ENCODE measurements at regions not wholly inside any gene's neighbourhood (a gene's known extent, or its start where the extent isn't known, plus 50 kb on each side); places are given as distances from the start of the nearest gene placed in this dataset.

GRCh38 chr5:5795074-5795771 lies 372.7 kb downstream of the ICE1 start:
- H3K36me3 Mint-ChIP-seq (ENCODE audit: insufficient read depth, unreplicated experiment) = no peaks in the 10 kb centered on the region
- peaks cover 8% of the 10 kb centered on the region for H3K9me3 Mint-ChIP-seq (ENCODE audit: low read depth, unreplicated experiment)
- no peak overlapping the region for H3K4me3 Mint-ChIP-seq (ENCODE audit: low read depth, unreplicated experiment)
- CTCF ChIA-PET = no interaction called here
- no peaks in the 10 kb centered on the region for H3K4me1 Mint-ChIP-seq (ENCODE audit: low read depth, unreplicated experiment)
- BruUV-seq (replicated peaks) = no TSS peak
- intact Hi-C loops (cut with micrococcal nuclease; ENCODE audit: unreplicated experiment) = no loop called here
- no peak overlapping the region for H3K27ac Mint-ChIP-seq (ENCODE audit: unreplicated experiment)
- no peak for TF ChIP-seq CTCF (IDR thresholded peaks at IDR 0.05; ENCODE audit: unreplicated experiment)
- no peak for DNase-seq
- H3K27me3 Mint-ChIP-seq (ENCODE audit: unreplicated experiment) = no peaks in the 10 kb centered on the region

GRCh38 chr5:5794118-5794560 lies 371.7 kb downstream of the ICE1 start:
- peaks cover 9% of the 10 kb centered on the region for H3K9me3 Mint-ChIP-seq (ENCODE audit: low read depth, unreplicated experiment)
- H3K4me1 Mint-ChIP-seq (ENCODE audit: low read depth, unreplicated experiment) = no peaks in the 10 kb centered on the region
- no peak overlapping the region for H3K27ac Mint-ChIP-seq (ENCODE audit: unreplicated experiment)
- DNase-seq = no peak
- H3K4me3 Mint-ChIP-seq (ENCODE audit: low read depth, unreplicated experiment) = no peak overlapping the region
- CTCF ChIA-PET = no interaction called here
- no peak for TF ChIP-seq CTCF (IDR thresholded peaks at IDR 0.05; ENCODE audit: unreplicated experiment)
- H3K36me3 Mint-ChIP-seq (ENCODE audit: insufficient read depth, unreplicated experiment) = no peaks in the 10 kb centered on the region
- no TSS peak for BruUV-seq (replicated peaks)
- intact Hi-C loops (cut with micrococcal nuclease; ENCODE audit: unreplicated experiment) = no loop called here
- no peaks in the 10 kb centered on the region for H3K27me3 Mint-ChIP-seq (ENCODE audit: unreplicated experiment)

DNA sequence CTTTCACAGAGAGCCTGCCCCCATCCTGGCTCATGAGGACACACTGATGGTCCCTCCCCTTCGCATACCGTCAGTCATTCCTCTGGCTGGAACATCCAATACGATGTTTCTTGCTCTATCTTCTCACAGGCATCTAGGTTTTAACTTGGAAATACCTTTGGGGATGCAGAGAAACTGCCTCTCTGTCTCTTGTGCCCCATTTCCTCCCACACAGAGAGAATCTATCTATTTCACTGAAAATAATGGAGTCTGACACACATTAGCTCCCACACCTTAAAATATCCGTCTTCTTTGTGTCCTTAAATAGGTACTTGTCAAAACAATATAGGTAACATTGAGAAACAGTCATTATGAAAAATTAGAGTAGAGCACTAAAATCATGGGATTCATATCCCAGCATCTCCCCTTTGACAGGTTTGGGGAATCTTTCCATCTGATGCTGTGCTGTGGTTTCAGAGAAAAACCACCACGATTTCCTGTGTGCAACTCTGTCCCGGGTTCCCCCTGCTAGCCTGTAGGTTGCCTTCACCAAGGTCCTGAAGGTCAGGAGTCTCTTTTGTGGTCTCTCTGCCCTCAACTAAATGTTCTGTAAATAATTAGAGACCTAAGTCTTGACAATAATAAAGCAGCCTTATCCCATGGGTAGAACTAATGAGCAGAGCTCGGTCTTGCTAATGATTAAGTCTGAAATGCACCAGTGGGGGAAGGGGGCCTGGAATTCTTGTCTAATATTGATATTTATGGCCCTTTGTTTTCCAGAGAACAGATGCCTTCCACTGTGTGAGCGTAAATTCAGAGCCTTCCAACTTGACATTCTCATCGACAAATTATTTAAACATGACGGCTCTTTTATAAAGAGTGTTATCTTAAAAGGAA lies 371.0 kb downstream of the ICE1 start:
- H3K27me3 Mint-ChIP-seq (ENCODE audit: unreplicated experiment) = no peaks in the 10 kb centered on the region
- no peak overlapping the region for H3K27ac Mint-ChIP-seq (ENCODE audit: unreplicated experiment)
- TF ChIP-seq CTCF (IDR thresholded peaks at IDR 0.05; ENCODE audit: unreplicated experiment) = no peak
- no TSS peak for BruUV-seq (replicated peaks)
- no peaks in the 10 kb centered on the region for H3K4me1 Mint-ChIP-seq (ENCODE audit: low read depth, unreplicated experiment)
- peaks cover 9% of the 10 kb centered on the region for H3K9me3 Mint-ChIP-seq (ENCODE audit: low read depth, unreplicated experiment)
- H3K4me3 Mint-ChIP-seq (ENCODE audit: low read depth, unreplicated experiment) = no peak overlapping the region
- CTCF ChIA-PET = no interaction called here
- no peak for DNase-seq
- H3K36me3 Mint-ChIP-seq (ENCODE audit: insufficient read depth, unreplicated experiment) = no peaks in the 10 kb centered on the region
- intact Hi-C loops (cut with micrococcal nuclease; ENCODE audit: unreplicated experiment) = no loop called here

DNA sequence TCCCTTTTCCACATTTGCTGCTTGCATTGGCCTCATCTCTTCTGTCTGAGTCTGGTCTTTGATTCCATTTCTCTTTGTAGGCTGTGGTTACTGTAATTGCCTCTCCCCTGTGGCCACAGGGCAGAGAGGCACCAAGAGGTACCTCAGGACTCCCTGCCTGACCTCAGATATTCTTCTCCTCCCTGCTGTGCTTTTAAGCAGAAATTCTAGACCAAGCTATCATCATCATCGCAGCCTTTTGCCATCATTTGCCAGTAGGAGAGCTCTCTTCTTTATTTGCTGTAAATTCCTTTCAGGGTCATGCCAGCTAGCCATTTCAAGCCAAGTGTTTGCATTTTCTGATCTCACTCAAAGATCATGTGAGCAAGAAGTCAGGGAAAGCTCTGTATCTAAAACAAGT lies 369.6 kb downstream of the ICE1 start:
- H3K27me3 Mint-ChIP-seq (ENCODE audit: unreplicated experiment) = no peaks in the 10 kb centered on the region
- H3K36me3 Mint-ChIP-seq (ENCODE audit: insufficient read depth, unreplicated experiment) = no peaks in the 10 kb centered on the region
- BruUV-seq (replicated peaks) = no TSS peak
- CTCF ChIA-PET = no interaction called here
- peaks cover 12% of the 10 kb centered on the region for H3K9me3 Mint-ChIP-seq (ENCODE audit: low read depth, unreplicated experiment)
- no peak for TF ChIP-seq CTCF (IDR thresholded peaks at IDR 0.05; ENCODE audit: unreplicated experiment)
- H3K4me3 Mint-ChIP-seq (ENCODE audit: low read depth, unreplicated experiment) = no peak overlapping the region
- no peak overlapping the region for H3K27ac Mint-ChIP-seq (ENCODE audit: unreplicated experiment)
- no peaks in the 10 kb centered on the region for H3K4me1 Mint-ChIP-seq (ENCODE audit: low read depth, unreplicated experiment)
- intact Hi-C loops (cut with micrococcal nuclease; ENCODE audit: unreplicated experiment) = no loop called here
- no peak for DNase-seq

Measured in Calu3 (cell line).